ENCODE measurements at regions not wholly inside any gene's neighbourhood (a gene's known extent, or its start where the extent isn't known, plus 50 kb on each side); places are given as distances from the start of the nearest gene placed in this dataset.

GRCh38 chr15:68501259-68501591, 69.3 kb upstream of the ITGA11 start:
- TF ChIP-seq ZFP30 (CRISPR knock-in tag; IDR thresholded peaks at IDR 0.05) (no peak), ESRRG (CRISPR knock-in tag; IDR thresholded peaks at IDR 0.05) (no peak), BACH2 (CRISPR knock-in tag; IDR thresholded peaks at IDR 0.05; ENCODE audit: borderline replicate concordance) (no peak), SNAI2 (CRISPR knock-in tag; IDR thresholded peaks at IDR 0.05) (no peak), ZFP3 (CRISPR knock-in tag; IDR thresholded peaks at IDR 0.05) (no peak), ZC3H10 (CRISPR knock-in tag; IDR thresholded peaks at IDR 0.05) (no peak)
- no peak for ATAC-seq

- no peak for TF ChIP-seq TCF4 (CRISPR knock-in tag; IDR thresholded peaks at IDR 0.05; ENCODE audit: borderline replicate concordance)
- no peak for TF ChIP-seq BACH2 (CRISPR knock-in tag; IDR thresholded peaks at IDR 0.05; ENCODE audit: borderline replicate concordance)
- no peak for TF ChIP-seq OSR1 (CRISPR knock-in tag; IDR thresholded peaks at IDR 0.05)
- TF ChIP-seq ZFP30 (CRISPR knock-in tag; IDR thresholded peaks at IDR 0.05), result no peak
- TF ChIP-seq ISL1 (CRISPR knock-in tag; IDR thresholded peaks at IDR 0.05), result no peak
- TF ChIP-seq POU6F1 (CRISPR knock-in tag; IDR thresholded peaks at IDR 0.05; ENCODE audit: borderline replicate concordance, low read depth), result no peak
- TF ChIP-seq ZC3H10 (CRISPR knock-in tag; IDR thresholded peaks at IDR 0.05), result no peak
- TF ChIP-seq ZNF70 (CRISPR knock-in tag; IDR thresholded peaks at IDR 0.05), result no peak
- TF ChIP-seq CSRNP3 (CRISPR knock-in tag; IDR thresholded peaks at IDR 0.05), result no peak
- TF ChIP-seq CREB5 (CRISPR knock-in tag; IDR thresholded peaks at IDR 0.05; ENCODE audit: low read depth), result no peak
- no peak for TF ChIP-seq ARNTL (CRISPR knock-in tag; IDR thresholded peaks at IDR 0.05; ENCODE audit: borderline replicate concordance, low read depth)
- no peak for TF ChIP-seq SNAI2 (CRISPR knock-in tag; IDR thresholded peaks at IDR 0.05)
- ATAC-seq, result no peak
Observed at GRCh38 chr15:68501616-68502015, 69.7 kb upstream of the ITGA11 start.

- TF ChIP-seq TSHZ2 (CRISPR knock-in tag; IDR thresholded peaks at IDR 0.05) (no peak), GLIS3 (CRISPR knock-in tag; IDR thresholded peaks at IDR 0.05) (no peak), PATZ1 (CRISPR knock-in tag; IDR thresholded peaks at IDR 0.05; ENCODE audit: borderline replicate concordance) (no peak), CSRNP3 (CRISPR knock-in tag; IDR thresholded peaks at IDR 0.05) (no peak), BACH2 (CRISPR knock-in tag; IDR thresholded peaks at IDR 0.05; ENCODE audit: borderline replicate concordance) (no peak), ZC3H10 (CRISPR knock-in tag; IDR thresholded peaks at IDR 0.05) (no peak), SNAI2 (CRISPR knock-in tag; IDR thresholded peaks at IDR 0.05) (no peak), CSDC2 (CRISPR knock-in tag; IDR thresholded peaks at IDR 0.05) (no peak), ZFP30 (CRISPR knock-in tag; IDR thresholded peaks at IDR 0.05) (no peak), ZNF565 (CRISPR knock-in tag; conservative IDR thresholded peaks at IDR 0.05; ENCODE audit: low read depth) (no peak), OSR1 (CRISPR knock-in tag; IDR thresholded peaks at IDR 0.05) (no peak), ZNF70 (CRISPR knock-in tag; IDR thresholded peaks at IDR 0.05) (no peak)
- no peak for ATAC-seq
Observed at GRCh38 chr15:68502398-68502901, 70.5 kb upstream of the ITGA11 start.
